ENCODE measurements at regions not wholly inside any gene's neighbourhood (a gene's known extent, or its start where the extent isn't known, plus 50 kb on each side); places are given as distances from the start of the nearest gene placed in this dataset.

DNA sequence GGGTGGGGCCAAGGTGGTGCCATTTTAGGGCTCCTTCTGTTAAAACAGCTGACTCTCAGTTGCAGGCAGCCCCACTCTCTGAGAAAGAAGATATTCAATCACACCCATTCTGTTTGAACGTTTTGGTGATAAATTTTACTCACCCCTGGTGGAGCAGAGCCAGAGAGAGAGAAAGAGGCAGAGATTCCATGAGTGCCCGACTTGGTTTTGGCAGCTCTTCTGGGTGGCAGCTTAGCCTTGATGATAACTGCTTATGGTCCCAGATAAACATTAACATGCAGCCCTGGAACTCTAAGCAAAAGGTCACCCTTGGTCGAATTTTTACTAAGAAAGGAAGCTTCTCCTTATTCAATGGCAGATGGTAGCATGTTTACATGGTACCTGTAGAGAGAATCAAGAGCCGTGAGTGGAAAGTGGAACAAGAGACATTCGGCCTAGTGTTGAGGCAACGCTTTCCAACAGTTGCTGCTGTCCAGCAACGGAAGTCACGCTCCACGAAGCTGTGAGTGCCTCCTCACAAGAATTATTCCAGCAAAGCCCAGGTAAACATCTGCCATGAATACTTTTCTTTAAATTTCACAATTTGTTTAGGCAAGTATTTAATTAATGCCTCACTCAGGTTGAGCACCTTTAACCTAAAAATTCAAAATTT, 530.6 kb upstream of the ROBO2 start:
- no peaks in the 10 kb centered on the region for H3K9me2 ChIP-seq (replicated peaks; ENCODE audit: low read length)
- ATAC-seq, result no peak
- H3K27me3 ChIP-seq (ENCODE audit: low read length), result peaks cover 12% of the 10 kb centered on the region; the same call in 1 of the 2 replicates
- TF ChIP-seq EZH2 (IDR thresholded peaks at IDR 0.05; ENCODE audit: low read length, unreplicated experiment) (no peak), EZH2phosphoT487 (IDR thresholded peaks at IDR 0.05; ENCODE audit: borderline replicate concordance, low read length) (no peak)
- TF ChIP-seq, protein P1, sequence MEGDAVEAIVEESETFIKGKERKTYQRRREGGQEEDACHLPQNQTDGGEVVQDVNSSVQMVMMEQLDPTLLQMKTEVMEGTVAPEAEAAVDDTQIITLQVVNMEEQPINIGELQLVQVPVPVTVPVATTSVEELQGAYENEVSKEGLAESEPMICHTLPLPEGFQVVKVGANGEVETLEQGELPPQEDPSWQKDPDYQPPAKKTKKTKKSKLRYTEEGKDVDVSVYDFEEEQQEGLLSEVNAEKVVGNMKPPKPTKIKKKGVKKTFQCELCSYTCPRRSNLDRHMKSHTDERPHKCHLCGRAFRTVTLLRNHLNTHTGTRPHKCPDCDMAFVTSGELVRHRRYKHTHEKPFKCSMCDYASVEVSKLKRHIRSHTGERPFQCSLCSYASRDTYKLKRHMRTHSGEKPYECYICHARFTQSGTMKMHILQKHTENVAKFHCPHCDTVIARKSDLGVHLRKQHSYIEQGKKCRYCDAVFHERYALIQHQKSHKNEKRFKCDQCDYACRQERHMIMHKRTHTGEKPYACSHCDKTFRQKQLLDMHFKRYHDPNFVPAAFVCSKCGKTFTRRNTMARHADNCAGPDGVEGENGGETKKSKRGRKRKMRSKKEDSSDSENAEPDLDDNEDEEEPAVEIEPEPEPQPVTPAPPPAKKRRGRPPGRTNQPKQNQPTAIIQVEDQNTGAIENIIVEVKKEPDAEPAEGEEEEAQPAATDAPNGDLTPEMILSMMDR (conservative IDR thresholded peaks at IDR 0.05; ENCODE audit: low read depth, low read length), result no peak
- no peak for DNase-seq
- no peaks in the 10 kb centered on the region for H3K4me1 ChIP-seq (ENCODE audit: insufficient read depth, low read length)
- no TSS peak for BruUV-seq (replicated peaks)
- no peak overlapping the region for H3K9ac ChIP-seq (ENCODE audit: low read length)
- H3F3A ChIP-seq (ENCODE audit: low read length, unreplicated experiment), result no peaks in the 10 kb centered on the region
- intact Hi-C loops (cut with micrococcal nuclease), result no loop called here
- H4K20me1 ChIP-seq (ENCODE audit: low read length), result no peaks in the 10 kb centered on the region
- ChIA-PET CTCF (no interaction called here), POLR2A (ENCODE audit: unreplicated experiment) (no interaction called here)
- no peak overlapping the region for H3K27ac ChIP-seq (ENCODE audit: low read length)
- H3K36me3 ChIP-seq (ENCODE audit: low read depth, low read length), result no peaks in the 10 kb centered on the region
- no peaks in the 10 kb centered on the region for H3K79me2 ChIP-seq (ENCODE audit: low read length)
- no peak overlapping the region for H3K4me2 ChIP-seq (ENCODE audit: low read length)
- no peak overlapping the region for H3K4me3 ChIP-seq (ENCODE audit: low read length)
- no peaks in the 10 kb centered on the region for H3K9me3 ChIP-seq (ENCODE audit: low read length)
- H2AFZ ChIP-seq (ENCODE audit: low read length), result no peak overlapping the region

DNA sequence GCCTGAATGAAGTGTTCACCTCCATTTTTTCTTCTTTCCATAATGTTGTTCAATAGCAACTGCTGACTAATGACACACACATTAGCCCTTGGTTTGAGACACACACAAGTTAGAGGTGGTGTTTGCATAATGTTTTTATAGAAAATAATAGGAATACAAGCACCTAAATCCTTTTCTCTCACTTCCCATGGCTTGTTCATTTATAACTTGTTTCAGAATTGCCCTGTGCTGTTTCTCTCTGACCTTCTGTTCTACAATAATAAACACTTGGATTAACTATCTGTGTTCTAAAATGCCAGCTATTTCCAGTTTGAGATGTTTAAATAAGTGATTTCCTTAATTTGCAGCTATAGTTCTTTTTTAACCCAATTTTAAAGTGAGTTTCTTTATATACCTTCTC, 525.1 kb upstream of the ROBO2 start:
- H3K79me2 ChIP-seq (ENCODE audit: low read length), result no peaks in the 10 kb centered on the region
- no peaks in the 10 kb centered on the region for H3K36me3 ChIP-seq (ENCODE audit: low read depth, low read length)
- no peaks in the 10 kb centered on the region for H3F3A ChIP-seq (ENCODE audit: low read length, unreplicated experiment)
- H3K9ac ChIP-seq (ENCODE audit: low read length), result no peak overlapping the region
- H4K20me1 ChIP-seq (ENCODE audit: low read length), result no peaks in the 10 kb centered on the region
- ATAC-seq (no peak), DNase-seq (no peak)
- H3K9me3 ChIP-seq (ENCODE audit: low read length), result no peaks in the 10 kb centered on the region
- intact Hi-C loops (cut with micrococcal nuclease), result no loop called here
- no peaks in the 10 kb centered on the region for H3K9me2 ChIP-seq (replicated peaks; ENCODE audit: low read length)
- BruUV-seq (replicated peaks), result no TSS peak
- no peaks in the 10 kb centered on the region for H3K4me1 ChIP-seq (ENCODE audit: insufficient read depth, low read length)
- CTCF ChIA-PET, result no interaction called here
- POLR2A ChIA-PET (ENCODE audit: unreplicated experiment), result no interaction called here
- no peak overlapping the region for H3K4me2 ChIP-seq (ENCODE audit: low read length)
- H3K27ac ChIP-seq (ENCODE audit: low read length), result no peak overlapping the region
- no peak overlapping the region for H3K4me3 ChIP-seq (ENCODE audit: low read length)
- no peak overlapping the region for H2AFZ ChIP-seq (ENCODE audit: low read length)
- peaks cover 9% of the 10 kb centered on the region; the same call in 1 of the 2 replicates for H3K27me3 ChIP-seq (ENCODE audit: low read length)
- TF ChIP-seq EZH2 (IDR thresholded peaks at IDR 0.05; ENCODE audit: low read length, unreplicated experiment), result no peak
- TF ChIP-seq, protein P1 (conservative IDR thresholded peaks at IDR 0.05; ENCODE audit: low read depth, low read length), result no peak

DNA sequence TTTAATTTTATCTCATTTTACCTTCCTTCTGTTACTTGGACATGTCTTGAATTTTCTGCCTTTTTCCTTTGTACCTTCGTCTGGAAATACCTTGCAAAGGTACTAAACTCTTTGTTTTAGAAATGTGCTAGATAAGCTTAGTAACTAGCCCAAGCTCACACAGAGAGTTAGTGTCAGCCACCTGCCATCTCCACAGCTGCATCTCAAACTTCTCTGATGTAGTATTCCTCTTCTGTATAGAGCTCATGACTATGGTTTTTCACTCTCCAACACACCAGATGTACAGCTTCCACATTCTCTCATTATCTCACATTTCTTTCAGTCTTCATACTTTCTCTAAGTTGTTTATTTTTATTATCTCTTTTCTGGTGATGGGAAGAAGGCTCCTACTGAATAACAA, 516.6 kb upstream of the ROBO2 start:
- no peak for DNase-seq
- intact Hi-C loops (cut with micrococcal nuclease), result no loop called here
- Histone ChIP-seq H3K4me3 (ENCODE audit: low read length) (no peak overlapping the region), H3K4me1 (ENCODE audit: insufficient read depth, low read length) (no peaks in the 10 kb centered on the region), H3K4me2 (ENCODE audit: low read length) (no peak overlapping the region), H3K9ac (ENCODE audit: low read length) (no peak overlapping the region), H3K36me3 (ENCODE audit: low read depth, low read length) (no peaks in the 10 kb centered on the region), H3K27me3 (ENCODE audit: low read length) (no peaks in the 10 kb centered on the region), H3K79me2 (ENCODE audit: low read length) (no peaks in the 10 kb centered on the region), H3K9me2 (replicated peaks; ENCODE audit: low read length) (no peaks in the 10 kb centered on the region), H3K9me3 (ENCODE audit: low read length) (no peaks in the 10 kb centered on the region), H3F3A (ENCODE audit: low read length, unreplicated experiment) (no peaks in the 10 kb centered on the region), H4K20me1 (ENCODE audit: low read length) (no peaks in the 10 kb centered on the region), H3K27ac (ENCODE audit: low read length) (no peak overlapping the region), H2AFZ (ENCODE audit: low read length) (no peak overlapping the region)
- no peak for ATAC-seq
- POLR2A ChIA-PET (ENCODE audit: unreplicated experiment), result no interaction called here
- TF ChIP-seq EZH2 (IDR thresholded peaks at IDR 0.05; ENCODE audit: low read length, unreplicated experiment) (no peak), EZH2phosphoT487 (IDR thresholded peaks at IDR 0.05; ENCODE audit: borderline replicate concordance, low read length) (no peak)
- TF ChIP-seq, protein P1 (conservative IDR thresholded peaks at IDR 0.05; ENCODE audit: low read depth, low read length), result no peak
- CTCF ChIA-PET, result no interaction called here
- no TSS peak for BruUV-seq (replicated peaks)
